GM18520 (cell line): ENCODE measurements at regions not wholly inside any gene's neighbourhood (a gene's known extent, or its start where the extent isn't known, plus 50 kb on each side); places are given as distances from the start of the nearest gene placed in this dataset.
"Not testable (repeated sequence)": the region's sequence is repeated elsewhere in the genome, so short reads cannot be mapped to it uniquely, and the experiment has no call there.

Source experiments
- ATAC-seq: cut with Tn5 transposase; IDR thresholded peaks from one replicate; pipeline ENCODE4 v1.9.1; 2021; ENCODE audit not compliant: unreplicated experiment

GRCh38 chrX:150231368-150231767 is 131.7 kb upstream of the MAMLD1 start:
- ATAC-seq: not testable (repeated sequence)

- ATAC-seq: not testable (repeated sequence)
These were observed 130.9 kb upstream of the MAMLD1 start for GRCh38 chrX:150232222-150232621.

- ATAC-seq: no peak
These were observed 129.0 kb upstream of the MAMLD1 start for GRCh38 chrX:150234126-150234525.

- ATAC-seq: no peak
These were observed 126.8 kb upstream of the MAMLD1 start for GRCh38 chrX:150236327-150236726.

- no peak for ATAC-seq
These were observed 124.3 kb upstream of the MAMLD1 start for GRCh38 chrX:150238632-150239382.

- ATAC-seq: no peak
These were observed 123.0 kb upstream of the MAMLD1 start for GRCh38 chrX:150239946-150240642.

- no peak for ATAC-seq
These were observed 122.5 kb upstream of the MAMLD1 start for GRCh38 chrX:150240643-150240970.

- ATAC-seq: no peak
These were observed 109.0 kb upstream of the MAMLD1 start for GRCh38 chrX:150253959-150254620.

GRCh38 chrX:150254909-150255308 is 108.2 kb upstream of the MAMLD1 start:
- ATAC-seq: no peak

- no peak for ATAC-seq
These were observed 107.4 kb upstream of the MAMLD1 start for GRCh38 chrX:150255441-150256296.

GRCh38 chrX:150256297-150256650 is 106.8 kb upstream of the MAMLD1 start:
- ATAC-seq: no peak

- no peak for ATAC-seq
These were observed 105.6 kb upstream of the MAMLD1 start for GRCh38 chrX:150257353-150258175.

- ATAC-seq: no peak
These were observed 105.0 kb upstream of the MAMLD1 start for GRCh38 chrX:150258176-150258425.

- ATAC-seq: no peak
These were observed 104.4 kb upstream of the MAMLD1 start for GRCh38 chrX:150258463-150259430.

- no peak for ATAC-seq
These were observed 100.7 kb upstream of the MAMLD1 start for GRCh38 chrX:150262456-150262855.

GRCh38 chrX:150268839-150269355 is 94.2 kb upstream of the MAMLD1 start:
- no peak for ATAC-seq

GRCh38 chrX:150269605-150270254 is 93.4 kb upstream of the MAMLD1 start:
- no peak for ATAC-seq

- ATAC-seq: no peak
These were observed 92.5 kb upstream of the MAMLD1 start for GRCh38 chrX:150270622-150271021.
